Osteoblast (primary cell): ENCODE measurements at regions not wholly inside any gene's neighbourhood (a gene's known extent, or its start where the extent isn't known, plus 50 kb on each side); places are given as distances from the start of the nearest gene placed in this dataset.

Experiments used
- DNase-seq: peaks from one replicate; pipeline ENCODE4 v3.0.0; 2011; ENCODE audit warnings: low spot score, mixed read lengths; ENCODE audit not compliant: insufficient read length; ENCODE audit errors: missing footprints
- H2AFZ ChIP-seq: 2 replicates; pipeline ENCODE4 v1.6.0; 2011; ENCODE audit warnings: mild to moderate bottlenecking, low read length
- H3K27ac ChIP-seq: 2 replicates; pipeline ENCODE4 v1.5.1; 2011; ENCODE audit warnings: mild to moderate bottlenecking, low read depth, low read length, moderate library complexity
- H3K27me3 ChIP-seq: 2 replicates; pipeline ENCODE4 v1.6.0; 2012; ENCODE audit warnings: mild to moderate bottlenecking, control low read depth, inconsistent platforms, low read length, moderate library complexity; ENCODE audit not compliant: insufficient read depth
- H3K36me3 ChIP-seq: 2 replicates; pipeline ENCODE4 v1.5.1; 2011; ENCODE audit warnings: mild to moderate bottlenecking, low read length, control low read depth, moderate library complexity; ENCODE audit not compliant: insufficient read depth
- H3K4me1 ChIP-seq: 2 replicates; pipeline ENCODE4 v1.5.1; 2011; ENCODE audit warnings: mild to moderate bottlenecking, low read length, control low read depth, moderate library complexity; ENCODE audit not compliant: insufficient read depth
- H3K4me2 ChIP-seq: 2 replicates; pipeline ENCODE4 v1.6.0; 2011; ENCODE audit warnings: mild to moderate bottlenecking, low read length; ENCODE audit not compliant: insufficient read depth
- H3K4me3 ChIP-seq: fragments of 200-600 bp; sonication (generic); 3 replicates; pipeline ENCODE4 v1.5.1; 2012; ENCODE audit warnings: mild to moderate bottlenecking, low read length, inconsistent platforms; ENCODE audit not compliant: insufficient read depth
- H3K79me2 ChIP-seq: 2 replicates; pipeline ENCODE4 v1.6.0; 2012; ENCODE audit warnings: mild to moderate bottlenecking, low read length, control low read depth, inconsistent platforms; ENCODE audit not compliant: insufficient read depth
- H3K9me3 ChIP-seq: 2 replicates; pipeline ENCODE4 v1.5.1; 2011; ENCODE audit warnings: low read depth, low read length, control low read depth
- H4K20me1 ChIP-seq: 2 replicates; pipeline ENCODE4 v1.6.0; 2012; ENCODE audit warnings: mild to moderate bottlenecking, low read length, control low read depth; ENCODE audit not compliant: insufficient read depth
- TF ChIP-seq, protein P1 (sequence below): IDR thresholded peaks from 2 replicates; pipeline ENCODE4 v1.5.1; 2011; ENCODE audit warnings: mild to moderate bottlenecking, low read depth, low read length, moderate library complexity; ENCODE audit errors: extremely low read depth

GRCh38 chr6:155706341-155706740 is 250.7 kb upstream of the NOX3 start:
- Histone ChIP-seq H3K4me1 (no peaks in the 10 kb centered on the region), H3K27ac (no peak overlapping the region), H3K4me3 (no peak overlapping the region), H3K4me2 (no peak overlapping the region), H3K36me3 (no peaks in the 10 kb centered on the region), H3K9me3 (no peaks in the 10 kb centered on the region), H4K20me1 (no peaks in the 10 kb centered on the region), H2AFZ (no peak overlapping the region), H3K79me2 (no peaks in the 10 kb centered on the region), H3K27me3 (no peaks in the 10 kb centered on the region)
- TF ChIP-seq, protein P1, sequence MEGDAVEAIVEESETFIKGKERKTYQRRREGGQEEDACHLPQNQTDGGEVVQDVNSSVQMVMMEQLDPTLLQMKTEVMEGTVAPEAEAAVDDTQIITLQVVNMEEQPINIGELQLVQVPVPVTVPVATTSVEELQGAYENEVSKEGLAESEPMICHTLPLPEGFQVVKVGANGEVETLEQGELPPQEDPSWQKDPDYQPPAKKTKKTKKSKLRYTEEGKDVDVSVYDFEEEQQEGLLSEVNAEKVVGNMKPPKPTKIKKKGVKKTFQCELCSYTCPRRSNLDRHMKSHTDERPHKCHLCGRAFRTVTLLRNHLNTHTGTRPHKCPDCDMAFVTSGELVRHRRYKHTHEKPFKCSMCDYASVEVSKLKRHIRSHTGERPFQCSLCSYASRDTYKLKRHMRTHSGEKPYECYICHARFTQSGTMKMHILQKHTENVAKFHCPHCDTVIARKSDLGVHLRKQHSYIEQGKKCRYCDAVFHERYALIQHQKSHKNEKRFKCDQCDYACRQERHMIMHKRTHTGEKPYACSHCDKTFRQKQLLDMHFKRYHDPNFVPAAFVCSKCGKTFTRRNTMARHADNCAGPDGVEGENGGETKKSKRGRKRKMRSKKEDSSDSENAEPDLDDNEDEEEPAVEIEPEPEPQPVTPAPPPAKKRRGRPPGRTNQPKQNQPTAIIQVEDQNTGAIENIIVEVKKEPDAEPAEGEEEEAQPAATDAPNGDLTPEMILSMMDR: no peak
- no peak for DNase-seq

DNA sequence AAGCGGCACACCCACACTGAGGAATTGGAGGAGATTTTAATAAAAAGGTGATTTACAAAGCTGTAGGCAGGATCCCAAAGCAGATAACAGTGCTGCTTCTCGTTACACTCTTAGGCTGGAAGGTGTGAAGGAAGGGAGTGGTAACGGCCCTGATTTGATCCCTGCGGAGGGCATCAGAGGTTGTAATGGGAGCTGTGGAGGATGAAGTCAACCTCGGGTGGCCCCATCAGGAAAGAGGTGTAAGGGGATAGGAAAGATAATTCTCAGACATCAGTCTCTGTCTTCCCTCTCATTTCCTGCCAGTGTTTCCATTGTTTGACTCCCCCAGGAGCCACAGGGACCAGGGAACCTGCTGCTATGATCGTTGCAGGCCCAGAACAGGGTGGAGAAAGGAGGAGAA is 245.7 kb upstream of the NOX3 start:
- Histone ChIP-seq H3K4me3 (no peak overlapping the region), H3K27me3 (no peaks in the 10 kb centered on the region), H3K4me1 (no peaks in the 10 kb centered on the region), H3K36me3 (no peaks in the 10 kb centered on the region), H3K79me2 (no peaks in the 10 kb centered on the region), H3K27ac (no peak overlapping the region), H3K9me3 (no peaks in the 10 kb centered on the region), H3K4me2 (no peak overlapping the region), H2AFZ (peak overlapping the region; percentile 15), H4K20me1 (no peaks in the 10 kb centered on the region)
- TF ChIP-seq, protein P1: no peak
- DNase-seq: no peak

- no peaks in the 10 kb centered on the region for H3K9me3 ChIP-seq
- no peak overlapping the region for H3K4me2 ChIP-seq
- no peaks in the 10 kb centered on the region for H3K4me1 ChIP-seq
- H3K4me3 ChIP-seq: no peak overlapping the region
- no peaks in the 10 kb centered on the region for H3K36me3 ChIP-seq
- TF ChIP-seq, protein P1: no peak
- H4K20me1 ChIP-seq: no peaks in the 10 kb centered on the region
- no peak for DNase-seq
- no peak overlapping the region for H3K27ac ChIP-seq
- H2AFZ ChIP-seq: no peak overlapping the region
- no peaks in the 10 kb centered on the region for H3K27me3 ChIP-seq
- no peaks in the 10 kb centered on the region for H3K79me2 ChIP-seq
These were observed 239.9 kb upstream of the NOX3 start for GRCh38 chr6:155695495-155695894.

GRCh38 chr6:155694419-155694790 is 238.8 kb upstream of the NOX3 start:
- TF ChIP-seq, protein P1: no peak
- Histone ChIP-seq H3K4me2 (no peak overlapping the region), H2AFZ (no peak overlapping the region), H3K4me1 (no peaks in the 10 kb centered on the region), H3K27me3 (no peaks in the 10 kb centered on the region), H3K36me3 (no peaks in the 10 kb centered on the region), H4K20me1 (no peaks in the 10 kb centered on the region), H3K79me2 (no peaks in the 10 kb centered on the region), H3K9me3 (no peaks in the 10 kb centered on the region), H3K27ac (no peak overlapping the region), H3K4me3 (no peak overlapping the region)
- no peak for DNase-seq
